Gastrocnemius medialis (tissue), 4 donors: ENCODE measurements at regions not wholly inside any gene's neighbourhood (a gene's known extent, or its start where the extent isn't known, plus 50 kb on each side); places are given as distances from the start of the nearest gene placed in this dataset.

ENCODE experiments used
- CTCF ChIP-seq, 5 experiments: fragments of 450-650 bp in 3 of 5; fragments of 200-600 bp in 2 of 5; sonication (generic) in 2 of 5; IDR thresholded peaks in 4 of 5; conservative IDR thresholded peaks in 1 of 5; 1 replicate in 4 of 5; 2 replicates in 1 of 5; pipeline ENCODE4 v1.5.1; 2016 to 2019; ENCODE audit warnings: antibody characterized with exemption in 5 of 5, mild to moderate bottlenecking in 3 of 5, moderate library complexity in 3 of 5
- POLR2A ChIP-seq, 2 donors: fragments of 450-650 bp; IDR thresholded peaks; one replicate each; pipeline ENCODE4 v1.6.1; 2017; ENCODE audit warnings: antibody characterized with exemption in 2 of 2, mild to moderate bottlenecking in 2 of 2, moderate library complexity in 2 of 2

- no peak for TF ChIP-seq POLR2A (IDR thresholded peaks at IDR 0.05)
- TF ChIP-seq CTCF (IDR thresholded peaks at IDR 0.05 in 4 of 5, conservative IDR thresholded peaks at IDR 0.05 in 1 of 5), result no peak
Measured at GRCh38 chr3:159835126-159835525, 153.5 kb upstream of the IL12A start.
